HCT116 (cell line): ENCODE measurements at regions not wholly inside any gene's neighbourhood (a gene's known extent, or its start where the extent isn't known, plus 50 kb on each side); places are given as distances from the start of the nearest gene placed in this dataset.

ENCODE experiments used
- ATAC-seq: fragments of 200-7000 bp; cut with Tn5 transposase; 2 replicates; pipeline ENCODE4 v1.9.1; 2020; ENCODE audit warnings: mild to moderate bottlenecking, moderate library complexity
- BruUV-seq: library from RNA; stranded (reverse); fragments of 400-500 nt; replicated peaks from 2 replicates; lab custom pipeline; 2021; lab: Mats Ljungman, UMichigan
- CTCF ChIA-PET: fragments of 300-600 bp; sonication (Branson Sonifier 250); formaldehyde crosslinking; loops from one replicate; lab custom pipeline; 2021; ENCODE audit warnings: antibody characterized with exemption; lab: Charles Lee
- POLR2A ChIA-PET: fragments of 300-600, 350-600 bp; sonication (Branson Sonifier 250); formaldehyde crosslinking; loops from one replicate; lab custom pipeline; 2021; ENCODE audit warnings: antibody characterized with exemption; lab: Charles Lee
- RAD21 ChIA-PET, 2 experiments: fragments of 300-600 bp; sonication (Branson Sonifier 250); formaldehyde crosslinking; loops; one replicate each; lab custom pipeline; 2023; ENCODE audit warnings: low total read pairs in 2 of 2; ENCODE audit not compliant: uncharacterized antibody in 2 of 2, unreplicated experiment in 2 of 2, low non-redundant PET in 1 of 2; lab: Charles Lee
- DNase-seq: peaks from one replicate; pipeline ENCODE4 v3.0.0-alpha.2; 2010; ENCODE audit warnings: low read depth, low spot score
- H2AFZ ChIP-seq: fragments of 200-600 bp; shearing (Covaris generic), sonication (generic); 2 replicates; pipeline ENCODE4 v1.6.1; 2017; ENCODE audit warnings: low read depth, mixed run types, mixed read lengths, antibody characterized with exemption, low read length; ENCODE audit not compliant: poor library complexity, severe bottlenecking
- H3K27ac ChIP-seq: 2 replicates; pipeline ENCODE4 v1.5.1; 2012; ENCODE audit warnings: low read depth, low read length
- H3K27me3 ChIP-seq: fragments of 200-600 bp; sonication (generic); 2 replicates; pipeline ENCODE4 v1.6.1; 2016; ENCODE audit warnings: mixed run types, low read length, mixed read lengths; ENCODE audit not compliant: insufficient read depth
- H3K36me3 ChIP-seq, 2 experiments: fragments of 200-500 bp in 1 of 2; fragments of 200-600 bp in 1 of 2; sonication (Bioruptor generic) in 1 of 2; sonication (generic) in 1 of 2; 2 replicates each; pipeline versions ENCODE4 v1.5.1 to v1.6.1; 2014 to 2016; ENCODE audit warnings: low read length in 2 of 2, inconsistent platforms in 1 of 2, mixed read lengths in 1 of 2, mixed run types in 1 of 2; ENCODE audit not compliant: insufficient read depth in 2 of 2, control insufficient read depth in 1 of 2
- H3K4me1 ChIP-seq, 2 experiments: fragments of 200-600 bp in 1 of 2; sonication (generic) in 1 of 2; 2 replicates each; pipeline versions ENCODE4 v1.5.1 to v1.6.1; 2012 to 2017; ENCODE audit warnings: low read length in 2 of 2, inconsistent platforms in 1 of 2, mild to moderate bottlenecking in 1 of 2, mixed read lengths in 1 of 2, mixed run types in 1 of 2, moderate library complexity in 1 of 2; ENCODE audit not compliant: insufficient read depth in 2 of 2, control insufficient read depth in 1 of 2
- H3K4me2 ChIP-seq: fragments of 200-600 bp; sonication (generic); 2 replicates; pipeline ENCODE4 v1.6.1; 2017; ENCODE audit warnings: mixed run types, low read length, mixed read lengths
- H3K4me3 ChIP-seq, 2 experiments: fragments of 200-600 bp in 1 of 2; sonication (generic) in 1 of 2; replicated peaks in 1 of 2; 2 replicates each; pipeline ENCODE4 v1.5.1; 2011 to 2016; ENCODE audit warnings: low read length in 2 of 2, control low read depth in 1 of 2, low read depth in 1 of 2, mild to moderate bottlenecking in 1 of 2, mixed read lengths in 1 of 2, mixed run types in 1 of 2
- H3K79me2 ChIP-seq: fragments of 200-600 bp; sonication (generic); 2 replicates; pipeline ENCODE4 v1.6.1; 2017; ENCODE audit warnings: mild to moderate bottlenecking, mixed run types, low read length, moderate library complexity, mixed read lengths; ENCODE audit not compliant: insufficient read depth
- H3K9ac ChIP-seq: fragments of 200-600 bp; sonication (generic); 2 replicates; pipeline ENCODE4 v1.6.1; 2016; ENCODE audit warnings: low read length, mixed read lengths
- H3K9me2 ChIP-seq: fragments of 200-600 bp; sonication (generic), shearing (Covaris generic); 2 replicates; pipeline ENCODE4 v1.6.1; 2017; ENCODE audit warnings: mixed run types, mild to moderate bottlenecking, moderate library complexity; ENCODE audit not compliant: insufficient read depth
- H3K9me3 ChIP-seq, 2 experiments: fragments of 200-500 bp in 1 of 2; fragments of 200-600 bp in 1 of 2; sonication (Bioruptor generic) in 1 of 2; sonication (generic) in 1 of 2; 2 replicates each; pipeline ENCODE4 v1.6.1; 2014 to 2017; ENCODE audit warnings: low read length in 2 of 2, mixed read lengths in 2 of 2, inconsistent platforms in 1 of 2, low read depth in 1 of 2, mild to moderate bottlenecking in 1 of 2, mixed run types in 1 of 2, moderate library complexity in 1 of 2; ENCODE audit not compliant: control insufficient read depth in 1 of 2, insufficient read depth in 1 of 2
- H4K20me1 ChIP-seq: fragments of 200-600 bp; sonication (generic), shearing (Covaris generic); 2 replicates; pipeline ENCODE4 v1.6.1; 2017; ENCODE audit warnings: mixed run types, mild to moderate bottlenecking, moderate library complexity; ENCODE audit not compliant: insufficient read depth
- CBX3 ChIP-seq: IDR thresholded peaks from 2 replicates; pipeline ENCODE4 v1.6.1; 2012; ENCODE audit warnings: low read depth
- CEBPB ChIP-seq: IDR thresholded peaks from 2 replicates; pipeline ENCODE4 v1.6.1; 2012; ENCODE audit warnings: low read depth
- ELF1 ChIP-seq: IDR thresholded peaks from 2 replicates; pipeline ENCODE4 v1.6.1; 2012; ENCODE audit warnings: low read depth, borderline replicate concordance
- EZH2 ChIP-seq: fragments of 200-600 bp; sonication (generic); IDR thresholded peaks from 2 replicates; pipeline ENCODE4 v1.6.1; 2017; ENCODE audit warnings: antibody characterized with exemption, mixed run types
- FOSL1 ChIP-seq: IDR thresholded peaks from 2 replicates; pipeline ENCODE4 v1.6.1; 2012; ENCODE audit warnings: low read depth
- POLR2AphosphoS5 ChIP-seq: IDR thresholded peaks from 2 replicates; pipeline ENCODE4 v1.6.1; 2011; ENCODE audit warnings: mild to moderate bottlenecking, low read depth, low read length, moderate library complexity
- SIN3A ChIP-seq: IDR thresholded peaks from 2 replicates; pipeline ENCODE4 v1.6.1; 2012; ENCODE audit warnings: low read depth
- SP1 ChIP-seq: IDR thresholded peaks from 2 replicates; pipeline ENCODE4 v1.6.1; 2012; ENCODE audit warnings: low read depth
- SRF ChIP-seq: IDR thresholded peaks from 2 replicates; pipeline ENCODE4 v1.6.1; 2012; ENCODE audit warnings: low read depth
- ZFX ChIP-seq: fragments of 450-650 bp; IDR thresholded peaks from 2 replicates; pipeline ENCODE4 v1.6.1; 2017
- ZNF274 ChIP-seq: fragments of 200-500 bp; sonication (Bioruptor generic); IDR thresholded peaks from 2 replicates; pipeline ENCODE4 v1.6.1; 2014; ENCODE audit warnings: mild to moderate bottlenecking, low read depth, low read length, inconsistent platforms
- intact Hi-C: fragments of 100-400 bp; cut with micrococcal nuclease; formaldehyde crosslinking; loops from 2 replicates; pipeline ENCODE4 v1.10.0; 2022
- TF ChIP-seq, protein P1 (sequence below): IDR thresholded peaks from 2 replicates; pipeline ENCODE4 v1.6.1; 2012
- TF ChIP-seq, protein P2 (sequence below): IDR thresholded peaks from 2 replicates; pipeline ENCODE4 v1.6.1; 2011; ENCODE audit warnings: mild to moderate bottlenecking, low read length, moderate library complexity; ENCODE audit not compliant: insufficient replicate concordance; ENCODE audit errors: extremely low read depth
- TF ChIP-seq, protein P3 (sequence below): IDR thresholded peaks from 2 replicates; pipeline ENCODE4 v1.6.1; 2012

DNA sequence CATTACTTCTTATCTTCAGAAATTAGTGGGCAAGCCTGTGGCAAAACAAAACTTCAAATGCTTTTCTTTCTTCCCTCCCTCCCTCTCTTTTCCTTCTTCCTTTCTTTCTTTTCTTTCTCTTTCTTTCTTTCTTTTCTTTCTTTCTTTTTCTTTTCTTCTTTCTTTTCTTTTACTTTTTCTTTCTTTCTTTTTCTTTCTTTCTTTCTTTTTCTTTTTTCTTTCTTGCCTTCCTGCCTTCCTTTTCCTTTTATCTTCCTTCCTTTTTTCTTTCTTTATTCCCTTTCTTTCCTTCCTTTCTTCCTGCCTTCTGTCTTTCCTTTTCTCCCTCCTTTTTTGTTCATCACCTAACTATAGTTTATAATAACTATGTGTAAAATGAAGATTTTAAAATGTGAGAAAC, 295.1 kb downstream of the SMOC2 start:
- Histone ChIP-seq H3K4me2 (no peak overlapping the region), H3K36me3 (no peaks in the 10 kb centered on the region), H4K20me1 (no peaks in the 10 kb centered on the region), H3K9ac (no peak overlapping the region), H2AFZ (no peak overlapping the region), H3K9me2 (0 out of 2 replicates have a peak, but pooled peaks cover 3% of the 10 kb centered on the region), H3K27ac (no peak overlapping the region), H3K79me2 (no peaks in the 10 kb centered on the region), H3K9me3 (no peaks in the 10 kb centered on the region), H3K4me1 (peaks cover 0 to 4% of the 10 kb centered on the region in 2 experiments; a peak in 1 of 4 replicates), H3K27me3 (no peaks in the 10 kb centered on the region), H3K4me3 (no peak overlapping the region)
- no peak for TF ChIP-seq FOSL1
- no peak for TF ChIP-seq CBX3
- no peak for TF ChIP-seq ZFX
- no peak for TF ChIP-seq SIN3A
- TF ChIP-seq ZNF274, result no peak
- no peak for TF ChIP-seq CEBPB
- no peak for TF ChIP-seq ELF1
- TF ChIP-seq, protein P1, sequence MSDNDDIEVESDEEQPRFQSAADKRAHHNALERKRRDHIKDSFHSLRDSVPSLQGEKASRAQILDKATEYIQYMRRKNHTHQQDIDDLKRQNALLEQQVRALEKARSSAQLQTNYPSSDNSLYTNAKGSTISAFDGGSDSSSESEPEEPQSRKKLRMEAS, result no peak
- TF ChIP-seq POLR2AphosphoS5, result no peak
- no peak for TF ChIP-seq EZH2
- no peak for TF ChIP-seq SP1
- TF ChIP-seq, protein P2, sequence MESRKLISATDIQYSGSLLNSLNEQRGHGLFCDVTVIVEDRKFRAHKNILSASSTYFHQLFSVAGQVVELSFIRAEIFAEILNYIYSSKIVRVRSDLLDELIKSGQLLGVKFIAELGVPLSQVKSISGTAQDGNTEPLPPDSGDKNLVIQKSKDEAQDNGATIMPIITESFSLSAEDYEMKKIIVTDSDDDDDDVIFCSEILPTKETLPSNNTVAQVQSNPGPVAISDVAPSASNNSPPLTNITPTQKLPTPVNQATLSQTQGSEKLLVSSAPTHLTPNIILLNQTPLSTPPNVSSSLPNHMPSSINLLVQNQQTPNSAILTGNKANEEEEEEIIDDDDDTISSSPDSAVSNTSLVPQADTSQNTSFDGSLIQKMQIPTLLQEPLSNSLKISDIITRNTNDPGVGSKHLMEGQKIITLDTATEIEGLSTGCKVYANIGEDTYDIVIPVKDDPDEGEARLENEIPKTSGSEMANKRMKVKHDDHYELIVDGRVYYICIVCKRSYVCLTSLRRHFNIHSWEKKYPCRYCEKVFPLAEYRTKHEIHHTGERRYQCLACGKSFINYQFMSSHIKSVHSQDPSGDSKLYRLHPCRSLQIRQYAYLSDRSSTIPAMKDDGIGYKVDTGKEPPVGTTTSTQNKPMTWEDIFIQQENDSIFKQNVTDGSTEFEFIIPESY, result no peak
- no peak for TF ChIP-seq SRF
- TF ChIP-seq, protein P3, sequence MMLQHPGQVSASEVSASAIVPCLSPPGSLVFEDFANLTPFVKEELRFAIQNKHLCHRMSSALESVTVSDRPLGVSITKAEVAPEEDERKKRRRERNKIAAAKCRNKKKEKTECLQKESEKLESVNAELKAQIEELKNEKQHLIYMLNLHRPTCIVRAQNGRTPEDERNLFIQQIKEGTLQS, result no peak
- ChIA-PET CTCF (no interaction called here), POLR2A (no interaction called here), RAD21 (no interaction called here)
- BruUV-seq, result no TSS peak
- ATAC-seq (no peak), DNase-seq (no peak)
- intact Hi-C loops, result no loop called here
